Astrocyte of the hippocampus (primary cell): ENCODE measurements at regions not wholly inside any gene's neighbourhood (a gene's known extent, or its start where the extent isn't known, plus 50 kb on each side); places are given as distances from the start of the nearest gene placed in this dataset.
"Not testable (repeated sequence)": the region's sequence is repeated elsewhere in the genome, so short reads cannot be mapped to it uniquely, and the experiment has no call there.

ENCODE experiments used
- DNase-seq: peaks from one replicate; pipeline ENCODE4 v3.0.0; 2011; ENCODE audit warnings: low read depth, low spot score

- DNase-seq: no peak
These were observed 285.1 kb downstream of the TMX3 start for GRCh38 chr18:68429841-68430240.

- DNase-seq: no peak
These were observed 285.8 kb downstream of the TMX3 start for GRCh38 chr18:68429111-68429510.

- peak; percentile 48 for DNase-seq
These were observed 286.2 kb downstream of the TMX3 start for GRCh38 chr18:68428661-68429060.

GRCh38 chr18:68427951-68428401 lies 286.9 kb downstream of the TMX3 start:
- peak; percentile 85 for DNase-seq

- no peak for DNase-seq
These were observed 288.1 kb downstream of the TMX3 start for GRCh38 chr18:68426731-68427315.

- DNase-seq: peak; percentile 35
These were observed 296.0 kb downstream of the TMX3 start for GRCh38 chr18:68418881-68419280.

GRCh38 chr18:68418226-68418868 lies 296.6 kb downstream of the TMX3 start:
- DNase-seq: no peak

GRCh38 chr18:68417826-68418225 lies 297.1 kb downstream of the TMX3 start:
- DNase-seq: peak; percentile 22

- DNase-seq: no peak
These were observed 297.6 kb downstream of the TMX3 start for GRCh38 chr18:68417166-68417799.

GRCh38 chr18:68414407-68414806 lies 300.5 kb downstream of the TMX3 start:
- DNase-seq: no peak

- DNase-seq: no peak
These were observed 305.3 kb downstream of the TMX3 start for GRCh38 chr18:68409576-68409975.

- DNase-seq: no peak
These were observed 308.1 kb downstream of the TMX3 start for GRCh38 chr18:68406761-68407160.

GRCh38 chr18:68402784-68403183 lies 312.1 kb downstream of the TMX3 start:
- DNase-seq: no peak

GRCh38 chr18:68400889-68401288 lies 314.0 kb downstream of the TMX3 start:
- DNase-seq: no peak

- no peak for DNase-seq
These were observed 315.2 kb downstream of the TMX3 start for GRCh38 chr18:68399721-68400120.

- DNase-seq: no peak
These were observed 317.5 kb downstream of the TMX3 start for GRCh38 chr18:68397241-68398035.

GRCh38 chr18:68394705-68395104 lies 320.2 kb downstream of the TMX3 start:
- peak; percentile 34 for DNase-seq

GRCh38 chr18:68391801-68392200 lies 323.1 kb downstream of the TMX3 start:
- no peak for DNase-seq

GRCh38 chr18:68387246-68387645 lies 327.7 kb downstream of the TMX3 start:
- DNase-seq: no peak

GRCh38 chr18:68383979-68384378 lies 330.9 kb downstream of the TMX3 start:
- not testable (repeated sequence) for DNase-seq

- no peak for DNase-seq
These were observed 338.0 kb downstream of the TMX3 start for GRCh38 chr18:68376926-68377325.

- no peak for DNase-seq
These were observed 352.0 kb downstream of the TMX3 start for GRCh38 chr18:68362907-68363306.
